Vagina (tissue), 2 donors: ENCODE measurements at regions not wholly inside any gene's neighbourhood (a gene's known extent, or its start where the extent isn't known, plus 50 kb on each side); places are given as distances from the start of the nearest gene placed in this dataset.

Experiments
- DNase-seq, 2 donors: peaks; one replicate each; pipeline ENCODE4 v3.0.0-alpha.2; 2017; ENCODE audit errors: extremely low spot score in 2 of 2
- H3K27ac ChIP-seq: fragments of 200-600 bp; sonication (generic); one replicate; pipeline ENCODE4 v1.5.1; 2019
- H3K27me3 ChIP-seq: fragments of 200-600 bp; sonication (generic); one replicate; pipeline ENCODE4 v1.5.1; 2019
- H3K36me3 ChIP-seq, 2 donors: fragments of 200-600 bp; sonication (generic); one replicate each; pipeline ENCODE4 v1.5.1; 2017 to 2019
- H3K4me1 ChIP-seq: fragments of 200-600 bp; sonication (generic); one replicate; pipeline ENCODE4 v1.5.1; 2019
- H3K4me3 ChIP-seq, 2 donors: fragments of 200-600 bp; sonication (generic); 1 replicate in 1 of 2; 2 replicates in 1 of 2; pipeline ENCODE4 v1.5.1; 2016 to 2019
- H3K9me3 ChIP-seq: fragments of 200-600 bp; sonication (generic); one replicate; pipeline ENCODE4 v1.5.1; 2019
- POLR2A ChIP-seq, 2 donors: fragments of 450-650 bp; IDR thresholded peaks; one replicate each; pipeline ENCODE4 v1.6.1; 2017; ENCODE audit warnings: antibody characterized with exemption in 2 of 2, mild to moderate bottlenecking in 2 of 2, moderate library complexity in 2 of 2
- POLR2AphosphoS5 ChIP-seq, 2 donors: sonication (generic); formaldehyde crosslinking; IDR thresholded peaks; one replicate each; pipeline ENCODE4 v1.9.0; 2017; ENCODE audit warnings: antibody characterized with exemption in 2 of 2, mild to moderate bottlenecking in 2 of 2, low read depth in 1 of 2; ENCODE audit not compliant: insufficient read depth in 1 of 2
- intact Hi-C: fragments of 100-400 bp; cut with DNase I; formaldehyde crosslinking; loops from one replicate; pipeline ENCODE4 v1.15.1; 2023
- TF ChIP-seq, protein P1 (sequence below), 3 experiments: fragments of 450-650 bp in 2 of 3; fragments of 200-600 bp in 1 of 3; sonication (generic) in 1 of 3; IDR thresholded peaks; one replicate each; pipeline ENCODE4 v1.5.1; 2017 to 2019; ENCODE audit warnings: antibody characterized with exemption in 3 of 3, mild to moderate bottlenecking in 2 of 3, moderate library complexity in 2 of 3

DNA sequence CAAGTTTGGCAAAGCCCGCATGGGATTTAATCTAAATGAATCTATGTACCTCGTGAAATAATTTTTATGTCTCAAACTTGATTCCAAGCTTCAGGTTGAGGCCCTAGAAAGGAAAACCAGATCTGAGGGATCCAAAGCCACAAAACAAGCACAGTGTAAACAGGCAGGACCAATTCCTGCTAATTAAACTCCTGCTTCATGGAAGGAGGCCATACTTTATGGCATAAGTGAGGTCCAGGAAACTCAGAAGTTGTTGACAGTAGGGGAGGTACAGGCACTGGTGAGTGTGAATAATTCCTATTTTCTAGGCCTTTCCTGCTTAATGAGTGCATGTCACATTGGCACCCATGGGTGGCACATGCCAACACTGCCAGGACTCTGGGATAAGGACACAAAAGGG lies 648.6 kb upstream of the SGCD start:
- no peaks in the 10 kb centered on the region for H3K36me3 ChIP-seq
- H3K27me3 ChIP-seq = no peaks in the 10 kb centered on the region
- no peaks in the 10 kb centered on the region for H3K9me3 ChIP-seq
- H3K4me1 ChIP-seq = no peaks in the 10 kb centered on the region
- H3K4me3 ChIP-seq = no peak overlapping the region
- intact Hi-C loops = no loop called here
- TF ChIP-seq POLR2A (IDR thresholded peaks at IDR 0.05) (no peak), POLR2AphosphoS5 (IDR thresholded peaks at IDR 0.05; ENCODE audit: insufficient read depth in 1 of 2, low read depth in 1 of 2) (no peak)
- TF ChIP-seq, protein P1, sequence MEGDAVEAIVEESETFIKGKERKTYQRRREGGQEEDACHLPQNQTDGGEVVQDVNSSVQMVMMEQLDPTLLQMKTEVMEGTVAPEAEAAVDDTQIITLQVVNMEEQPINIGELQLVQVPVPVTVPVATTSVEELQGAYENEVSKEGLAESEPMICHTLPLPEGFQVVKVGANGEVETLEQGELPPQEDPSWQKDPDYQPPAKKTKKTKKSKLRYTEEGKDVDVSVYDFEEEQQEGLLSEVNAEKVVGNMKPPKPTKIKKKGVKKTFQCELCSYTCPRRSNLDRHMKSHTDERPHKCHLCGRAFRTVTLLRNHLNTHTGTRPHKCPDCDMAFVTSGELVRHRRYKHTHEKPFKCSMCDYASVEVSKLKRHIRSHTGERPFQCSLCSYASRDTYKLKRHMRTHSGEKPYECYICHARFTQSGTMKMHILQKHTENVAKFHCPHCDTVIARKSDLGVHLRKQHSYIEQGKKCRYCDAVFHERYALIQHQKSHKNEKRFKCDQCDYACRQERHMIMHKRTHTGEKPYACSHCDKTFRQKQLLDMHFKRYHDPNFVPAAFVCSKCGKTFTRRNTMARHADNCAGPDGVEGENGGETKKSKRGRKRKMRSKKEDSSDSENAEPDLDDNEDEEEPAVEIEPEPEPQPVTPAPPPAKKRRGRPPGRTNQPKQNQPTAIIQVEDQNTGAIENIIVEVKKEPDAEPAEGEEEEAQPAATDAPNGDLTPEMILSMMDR (IDR thresholded peaks at IDR 0.05) = no peak
- no peak for DNase-seq
- H3K27ac ChIP-seq = no peak overlapping the region

GRCh38 chr5:155679530-155679929 lies 647.4 kb upstream of the SGCD start:
- intact Hi-C loops = no loop called here
- Histone ChIP-seq H3K36me3 (no peaks in the 10 kb centered on the region), H3K4me3 (no peak overlapping the region), H3K9me3 (no peaks in the 10 kb centered on the region), H3K27me3 (no peaks in the 10 kb centered on the region), H3K27ac (no peak overlapping the region), H3K4me1 (no peaks in the 10 kb centered on the region)
- TF ChIP-seq POLR2A (IDR thresholded peaks at IDR 0.05) (no peak), POLR2AphosphoS5 (IDR thresholded peaks at IDR 0.05; ENCODE audit: insufficient read depth in 1 of 2, low read depth in 1 of 2) (no peak)
- DNase-seq = no peak

DNA sequence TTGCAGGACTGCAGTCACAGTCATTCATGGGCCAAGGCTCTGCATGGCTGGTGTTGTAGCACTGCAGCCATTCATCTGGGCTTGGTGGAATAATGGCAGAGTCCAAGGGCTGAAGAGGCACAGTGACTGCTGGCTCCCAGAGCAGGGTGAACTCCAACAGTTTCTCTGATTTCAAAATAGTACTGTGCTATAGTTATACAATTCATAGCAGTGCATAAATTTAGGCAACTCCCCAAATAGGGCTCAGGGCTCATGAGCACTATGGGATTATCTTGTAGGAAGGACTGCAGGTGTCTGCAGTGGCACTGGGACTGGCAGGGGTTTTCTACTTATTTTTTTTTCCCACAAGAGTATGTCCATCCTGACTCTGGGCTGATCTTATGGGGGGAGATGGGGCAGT lies 642.5 kb upstream of the SGCD start:
- no peaks in the 10 kb centered on the region for H3K36me3 ChIP-seq
- no peaks in the 10 kb centered on the region for H3K4me1 ChIP-seq
- intact Hi-C loops = no loop called here
- no peaks in the 10 kb centered on the region for H3K27me3 ChIP-seq
- H3K27ac ChIP-seq = no peak overlapping the region
- H3K9me3 ChIP-seq = no peaks in the 10 kb centered on the region
- no peak overlapping the region for H3K4me3 ChIP-seq
- TF ChIP-seq POLR2A (IDR thresholded peaks at IDR 0.05) = no peak
- no peak for TF ChIP-seq POLR2AphosphoS5 (IDR thresholded peaks at IDR 0.05; ENCODE audit: insufficient read depth in 1 of 2, low read depth in 1 of 2)
- TF ChIP-seq, protein P1 (IDR thresholded peaks at IDR 0.05) = no peak
- DNase-seq = no peak

- no peak for TF ChIP-seq POLR2A (IDR thresholded peaks at IDR 0.05)
- TF ChIP-seq, protein P1 (IDR thresholded peaks at IDR 0.05) = no peak
- no peak for TF ChIP-seq POLR2AphosphoS5 (IDR thresholded peaks at IDR 0.05; ENCODE audit: insufficient read depth in 1 of 2, low read depth in 1 of 2)
- no peak overlapping the region for H3K4me3 ChIP-seq
- intact Hi-C loops = no loop called here
- H3K9me3 ChIP-seq = no peaks in the 10 kb centered on the region
- DNase-seq = no peak
- no peak overlapping the region for H3K27ac ChIP-seq
- no peaks in the 10 kb centered on the region for H3K4me1 ChIP-seq
- no peaks in the 10 kb centered on the region for H3K36me3 ChIP-seq
- no peaks in the 10 kb centered on the region for H3K27me3 ChIP-seq
These were observed 640.8 kb upstream of the SGCD start for GRCh38 chr5:155686131-155686530.

DNA sequence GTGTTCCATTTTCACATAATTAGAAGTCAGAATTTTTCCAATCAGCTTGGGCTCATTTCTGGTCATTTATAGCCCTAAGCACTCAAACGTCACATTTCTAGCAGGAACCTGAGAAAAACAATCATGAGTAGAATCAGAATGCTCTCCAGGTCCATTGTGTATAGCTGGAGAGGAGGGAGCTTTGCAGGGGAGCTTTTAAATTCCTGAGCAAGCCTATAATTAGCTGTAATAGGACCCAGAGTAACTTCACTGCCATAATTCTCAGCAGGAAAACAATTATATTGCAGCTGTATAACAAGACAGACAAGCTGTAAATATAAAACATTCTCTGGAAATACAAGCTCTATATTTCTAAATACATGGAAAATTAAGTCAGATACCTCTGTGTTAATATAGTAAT lies 637.6 kb upstream of the SGCD start:
- H3K4me3 ChIP-seq = no peak overlapping the region
- intact Hi-C loops = no loop called here
- no peaks in the 10 kb centered on the region for H3K4me1 ChIP-seq
- no peaks in the 10 kb centered on the region for H3K9me3 ChIP-seq
- no peaks in the 10 kb centered on the region for H3K27me3 ChIP-seq
- no peaks in the 10 kb centered on the region for H3K36me3 ChIP-seq
- H3K27ac ChIP-seq = no peak overlapping the region
- TF ChIP-seq, protein P1 (IDR thresholded peaks at IDR 0.05) = no peak
- TF ChIP-seq POLR2AphosphoS5 (IDR thresholded peaks at IDR 0.05; ENCODE audit: insufficient read depth in 1 of 2, low read depth in 1 of 2) (no peak), POLR2A (IDR thresholded peaks at IDR 0.05) (no peak)
- DNase-seq = no peak

- TF ChIP-seq POLR2AphosphoS5 (IDR thresholded peaks at IDR 0.05; ENCODE audit: insufficient read depth in 1 of 2, low read depth in 1 of 2) (no peak), POLR2A (IDR thresholded peaks at IDR 0.05) (no peak)
- Histone ChIP-seq H3K27ac (no peak overlapping the region), H3K4me3 (no peak overlapping the region), H3K4me1 (no peaks in the 10 kb centered on the region), H3K27me3 (no peaks in the 10 kb centered on the region), H3K36me3 (no peaks in the 10 kb centered on the region), H3K9me3 (no peaks in the 10 kb centered on the region)
- intact Hi-C loops = no loop called here
- no peak for DNase-seq
These were observed 630.6 kb upstream of the SGCD start for GRCh38 chr5:155696362-155696761.
